A673 (cell line): ENCODE measurements at regions not wholly inside any gene's neighbourhood (a gene's known extent, or its start where the extent isn't known, plus 50 kb on each side); places are given as distances from the start of the nearest gene placed in this dataset.
A peak's percentile ranks its signal among the peaks of the same experiment; 100 is the strongest.

Experiments
- BruUV-seq: library from RNA; stranded (reverse); fragments of 400-500 nt; replicated peaks from 2 replicates; lab custom pipeline; 2021; lab: Mats Ljungman, UMichigan
- CTCF ChIA-PET: fragments of 300-600 bp; sonication (Branson Sonifier 250); formaldehyde crosslinking; loops from one replicate; lab custom pipeline; 2022; ENCODE audit warnings: antibody characterized with exemption; lab: Charles Lee
- POLR2A ChIA-PET: fragments of 300-600 bp; sonication (Branson Sonifier 250); formaldehyde crosslinking; loops from one replicate; lab custom pipeline; 2022; ENCODE audit warnings: antibody characterized with exemption; ENCODE audit not compliant: low non-redundant PET; lab: Charles Lee
- DNase-seq: peaks from one replicate; pipeline ENCODE4 v3.0.0-alpha.2; 2015; ENCODE audit warnings: low spot score
- H3K27ac ChIP-seq: fragments of 200-600 bp; sonication (generic); 2 replicates; pipeline ENCODE4 v1.5.1; 2016; ENCODE audit warnings: mixed run types, low read depth, mild to moderate bottlenecking, mixed read lengths, antibody characterized with exemption, low read length; ENCODE audit not compliant: poor library complexity, severe bottlenecking
- H3K27me3 ChIP-seq: fragments of 200-600 bp; sonication (generic); replicated peaks from 2 replicates; pipeline ENCODE4 v1.6.1; 2017; ENCODE audit warnings: mixed run types, low read depth, mild to moderate bottlenecking, mixed read lengths, antibody characterized with exemption, low read length; ENCODE audit not compliant: insufficient read depth, poor library complexity
- H3K36me3 ChIP-seq: fragments of 200-600 bp; sonication (generic); 2 replicates; pipeline ENCODE4 v1.6.1; 2016; ENCODE audit warnings: mixed run types, mild to moderate bottlenecking, mixed read lengths, antibody characterized with exemption, low read length; ENCODE audit not compliant: insufficient read depth, poor library complexity, severe bottlenecking
- H3K4me1 ChIP-seq: fragments of 200-600 bp; sonication (generic); 2 replicates; pipeline ENCODE4 v1.6.1; 2017; ENCODE audit warnings: mixed run types, mild to moderate bottlenecking, mixed read lengths, antibody characterized with exemption, low read length; ENCODE audit not compliant: insufficient read depth, poor library complexity, severe bottlenecking
- H3K4me3 ChIP-seq: fragments of 200-600 bp; sonication (generic); 2 replicates; pipeline ENCODE4 v1.5.1; 2016; ENCODE audit warnings: low read depth, mixed run types, mild to moderate bottlenecking, mixed read lengths, low read length; ENCODE audit not compliant: poor library complexity, severe bottlenecking
- H3K9me3 ChIP-seq: fragments of 200-600 bp; sonication (generic); 2 replicates; pipeline ENCODE4 v1.6.1; 2016; ENCODE audit warnings: mixed run types, low read depth, mild to moderate bottlenecking, mixed read lengths, antibody characterized with exemption, low read length; ENCODE audit not compliant: poor library complexity, severe bottlenecking
- EZH2 ChIP-seq: fragments of 200-600 bp; sonication (generic); IDR thresholded peaks from 2 replicates; pipeline ENCODE4 v1.6.1; 2017; ENCODE audit warnings: borderline replicate concordance, low read depth, mild to moderate bottlenecking, mixed read lengths, antibody characterized with exemption, low read length; ENCODE audit not compliant: poor library complexity, severe bottlenecking
- intact Hi-C: fragments of 100-400 bp; cut with micrococcal nuclease; formaldehyde crosslinking; loops from one replicate; pipeline ENCODE4 v1.10.0; 2022; ENCODE audit not compliant: unreplicated experiment
- TF ChIP-seq, protein P1 (sequence below): fragments of 300-800, 200-600 bp; sonication (generic); conservative IDR thresholded peaks from 2 replicates; pipeline ENCODE4 v1.5.1; 2017; ENCODE audit warnings: low read depth, mild to moderate bottlenecking, antibody characterized with exemption, low read length, moderate library complexity, mixed read lengths

GRCh38 chr20:4476903-4477500 is 209.3 kb upstream of the PRNP start:
- DNase-seq: no peak
- Histone ChIP-seq H3K27ac (no peak overlapping the region), H3K9me3 (no peaks in the 10 kb centered on the region), H3K36me3 (no peaks in the 10 kb centered on the region), H3K4me3 (no peak overlapping the region), H3K27me3 (no peaks in the 10 kb centered on the region), H3K4me1 (peaks cover 40% of the 10 kb centered on the region)
- BruUV-seq: no TSS peak
- TF ChIP-seq, protein P1, sequence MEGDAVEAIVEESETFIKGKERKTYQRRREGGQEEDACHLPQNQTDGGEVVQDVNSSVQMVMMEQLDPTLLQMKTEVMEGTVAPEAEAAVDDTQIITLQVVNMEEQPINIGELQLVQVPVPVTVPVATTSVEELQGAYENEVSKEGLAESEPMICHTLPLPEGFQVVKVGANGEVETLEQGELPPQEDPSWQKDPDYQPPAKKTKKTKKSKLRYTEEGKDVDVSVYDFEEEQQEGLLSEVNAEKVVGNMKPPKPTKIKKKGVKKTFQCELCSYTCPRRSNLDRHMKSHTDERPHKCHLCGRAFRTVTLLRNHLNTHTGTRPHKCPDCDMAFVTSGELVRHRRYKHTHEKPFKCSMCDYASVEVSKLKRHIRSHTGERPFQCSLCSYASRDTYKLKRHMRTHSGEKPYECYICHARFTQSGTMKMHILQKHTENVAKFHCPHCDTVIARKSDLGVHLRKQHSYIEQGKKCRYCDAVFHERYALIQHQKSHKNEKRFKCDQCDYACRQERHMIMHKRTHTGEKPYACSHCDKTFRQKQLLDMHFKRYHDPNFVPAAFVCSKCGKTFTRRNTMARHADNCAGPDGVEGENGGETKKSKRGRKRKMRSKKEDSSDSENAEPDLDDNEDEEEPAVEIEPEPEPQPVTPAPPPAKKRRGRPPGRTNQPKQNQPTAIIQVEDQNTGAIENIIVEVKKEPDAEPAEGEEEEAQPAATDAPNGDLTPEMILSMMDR: no peak
- TF ChIP-seq EZH2: no peak
- ChIA-PET CTCF (no interaction called here), POLR2A (no interaction called here)
- intact Hi-C loops: no loop called here

DNA sequence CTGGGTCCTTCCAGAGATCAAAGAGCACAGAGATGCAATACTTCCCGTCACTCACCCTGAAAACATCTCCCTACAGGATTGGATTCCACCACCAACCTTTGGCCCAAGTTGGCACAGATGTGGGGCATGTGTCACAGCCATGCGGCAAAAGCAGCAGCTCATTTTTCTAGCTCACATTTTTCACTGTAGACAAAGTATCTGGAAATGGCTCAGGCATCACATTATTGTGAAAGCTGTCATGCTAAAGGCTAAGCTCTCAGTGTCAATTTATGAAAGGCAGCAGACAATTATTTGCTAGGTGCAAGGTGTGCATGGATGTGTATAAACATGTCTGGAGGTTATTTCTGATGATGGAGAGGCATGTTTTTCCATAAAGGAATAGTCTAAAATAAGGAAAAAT is 213.3 kb upstream of the PRNP start:
- no peaks in the 10 kb centered on the region for H3K27me3 ChIP-seq
- no peak for DNase-seq
- H3K9me3 ChIP-seq: no peaks in the 10 kb centered on the region
- peaks cover 33% of the 10 kb centered on the region for H3K4me1 ChIP-seq
- intact Hi-C loops: no loop called here
- ChIA-PET POLR2A (no interaction called here), CTCF (interaction anchor here (0.5 kb wide), 1 partner anchor 236 kb away, joined by 7 read pairs; no protein-coding TSS in a partner anchor)
- no peak overlapping the region for H3K4me3 ChIP-seq
- no peak overlapping the region for H3K27ac ChIP-seq
- no peak for TF ChIP-seq EZH2
- TF ChIP-seq, protein P1: no peak
- BruUV-seq: no TSS peak
- no peaks in the 10 kb centered on the region for H3K36me3 ChIP-seq

GRCh38 chr20:4471221-4471620 is 215.0 kb upstream of the PRNP start:
- no peaks in the 10 kb centered on the region for H3K9me3 ChIP-seq
- no peak for DNase-seq
- CTCF ChIA-PET: no interaction called here
- H3K4me1 ChIP-seq: peaks cover 45% of the 10 kb centered on the region
- H3K36me3 ChIP-seq: no peaks in the 10 kb centered on the region
- no peak overlapping the region for H3K4me3 ChIP-seq
- H3K27me3 ChIP-seq: no peaks in the 10 kb centered on the region
- peak overlapping the region; percentile 73 for H3K27ac ChIP-seq
- BruUV-seq: no TSS peak
- POLR2A ChIA-PET: no interaction called here
- intact Hi-C loops: no loop called here
- TF ChIP-seq EZH2: no peak
- TF ChIP-seq, protein P1: no peak
